DND-41 (cell line): ENCODE measurements at regions not wholly inside any gene's neighbourhood (a gene's known extent, or its start where the extent isn't known, plus 50 kb on each side); places are given as distances from the start of the nearest gene placed in this dataset.

Experiments
- ATAC-seq: fragments of 200-7000 bp; cut with Tn5 transposase; 3 replicates; pipeline ENCODE4 v1.9.1; 2021; ENCODE audit warnings: low read depth; ENCODE audit not compliant: insufficient read depth
- DNase-seq: peaks from one replicate; pipeline ENCODE4 v3.0.0-alpha.2; 2020
- H2AFZ ChIP-seq: 2 replicates; pipeline ENCODE4 v1.6.0; 2012; ENCODE audit warnings: low read depth, low read length
- H3K27ac ChIP-seq: 2 replicates; pipeline ENCODE4 v1.5.1; 2012; ENCODE audit warnings: low read length, inconsistent platforms
- H3K27me3 ChIP-seq: fragments of 200-600 bp; sonication (generic); 2 replicates; pipeline ENCODE4 v1.6.0; 2012; ENCODE audit warnings: low read length, mild to moderate bottlenecking, inconsistent platforms; ENCODE audit not compliant: insufficient read depth, poor library complexity
- H3K36me3 ChIP-seq: 2 replicates; pipeline ENCODE4 v1.5.1; 2012; ENCODE audit warnings: low read length, inconsistent platforms; ENCODE audit not compliant: insufficient read depth
- H3K4me1 ChIP-seq: 2 replicates; pipeline ENCODE4 v1.5.1; 2012; ENCODE audit warnings: mild to moderate bottlenecking, low read length; ENCODE audit not compliant: insufficient read depth
- H3K4me2 ChIP-seq: 2 replicates; pipeline ENCODE4 v1.6.0; 2012; ENCODE audit warnings: mild to moderate bottlenecking, moderate library complexity, low read length, inconsistent platforms; ENCODE audit not compliant: insufficient read depth
- H3K4me3 ChIP-seq, 2 experiments: fragments of 200-600 bp in 1 of 2; shearing (Covaris generic) in 1 of 2; 2 replicates each; pipeline ENCODE4 v1.5.1; 2012 to 2016; ENCODE audit warnings: inconsistent platforms in 2 of 2, low read length in 2 of 2, mild to moderate bottlenecking in 2 of 2, low read depth in 1 of 2, moderate library complexity in 1 of 2
- H3K79me2 ChIP-seq: 2 replicates; pipeline ENCODE4 v1.6.0; 2012; ENCODE audit warnings: low read length, inconsistent platforms; ENCODE audit not compliant: insufficient read depth
- H3K9ac ChIP-seq: 2 replicates; pipeline ENCODE4 v1.6.0; 2012; ENCODE audit warnings: low read depth, mild to moderate bottlenecking, inconsistent platforms, low read length, moderate library complexity
- H3K9me3 ChIP-seq: 2 replicates; pipeline ENCODE4 v1.5.1; 2012; ENCODE audit warnings: low read length, moderate library complexity, mild to moderate bottlenecking, inconsistent platforms; ENCODE audit not compliant: insufficient read depth, severe bottlenecking
- H4K20me1 ChIP-seq: 2 replicates; pipeline ENCODE4 v1.6.0; 2012; ENCODE audit warnings: low read length; ENCODE audit not compliant: insufficient read depth
- EZH2 ChIP-seq: IDR thresholded peaks from 3 replicates; pipeline ENCODE4 v1.6.1; 2012; ENCODE audit warnings: borderline replicate concordance, low read depth, mild to moderate bottlenecking, moderate library complexity, low read length, inconsistent platforms; ENCODE audit not compliant: severe bottlenecking
- TF ChIP-seq, protein P1 (sequence below): IDR thresholded peaks from 2 replicates; pipeline ENCODE4 v1.5.1; 2012; ENCODE audit warnings: borderline replicate concordance, low read length, moderate library complexity, mild to moderate bottlenecking; ENCODE audit not compliant: poor library complexity, severe bottlenecking; ENCODE audit errors: extremely low read depth

DNA sequence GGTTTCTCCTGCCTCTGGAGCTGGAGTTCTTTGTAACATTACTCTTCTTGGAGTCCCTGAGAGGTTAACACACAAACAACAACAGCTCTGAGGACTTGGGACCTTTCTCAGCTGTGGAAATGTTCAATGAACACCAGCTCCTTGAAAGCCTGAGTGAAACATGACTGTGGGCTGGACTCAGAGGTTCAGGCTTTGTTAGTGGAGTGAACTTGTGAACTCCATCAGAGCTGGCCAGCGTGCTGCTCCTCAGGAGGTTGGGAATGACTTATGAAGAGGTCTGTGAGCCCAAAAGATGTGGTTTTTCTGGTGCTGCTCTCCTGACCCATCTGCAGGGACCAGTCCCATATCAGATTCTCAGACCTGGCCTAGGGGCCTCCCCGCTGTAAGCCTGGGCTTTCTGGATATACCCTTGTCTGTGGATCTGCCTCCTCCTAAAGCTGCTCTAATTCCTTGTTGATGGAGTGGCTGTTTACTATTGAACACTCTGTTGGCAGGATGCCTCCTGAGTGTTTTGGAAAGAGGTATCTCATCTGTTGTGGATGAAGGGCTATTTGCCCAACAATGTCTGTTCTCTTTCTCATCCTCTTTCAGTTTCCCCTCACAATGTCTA, 170.0 kb upstream of the GDNF start:
- no peak overlapping the region for H2AFZ ChIP-seq
- no peak for DNase-seq
- H4K20me1 ChIP-seq, result no peaks in the 10 kb centered on the region
- H3K9ac ChIP-seq, result no peak overlapping the region
- no peak for ATAC-seq
- H3K4me2 ChIP-seq, result no peak overlapping the region
- H3K9me3 ChIP-seq, result no peaks in the 10 kb centered on the region
- H3K36me3 ChIP-seq, result no peaks in the 10 kb centered on the region
- no peaks in the 10 kb centered on the region for H3K4me1 ChIP-seq
- no peak overlapping the region for H3K4me3 ChIP-seq
- H3K27me3 ChIP-seq, result no peaks in the 10 kb centered on the region
- TF ChIP-seq EZH2, result no peak
- TF ChIP-seq, protein P1, sequence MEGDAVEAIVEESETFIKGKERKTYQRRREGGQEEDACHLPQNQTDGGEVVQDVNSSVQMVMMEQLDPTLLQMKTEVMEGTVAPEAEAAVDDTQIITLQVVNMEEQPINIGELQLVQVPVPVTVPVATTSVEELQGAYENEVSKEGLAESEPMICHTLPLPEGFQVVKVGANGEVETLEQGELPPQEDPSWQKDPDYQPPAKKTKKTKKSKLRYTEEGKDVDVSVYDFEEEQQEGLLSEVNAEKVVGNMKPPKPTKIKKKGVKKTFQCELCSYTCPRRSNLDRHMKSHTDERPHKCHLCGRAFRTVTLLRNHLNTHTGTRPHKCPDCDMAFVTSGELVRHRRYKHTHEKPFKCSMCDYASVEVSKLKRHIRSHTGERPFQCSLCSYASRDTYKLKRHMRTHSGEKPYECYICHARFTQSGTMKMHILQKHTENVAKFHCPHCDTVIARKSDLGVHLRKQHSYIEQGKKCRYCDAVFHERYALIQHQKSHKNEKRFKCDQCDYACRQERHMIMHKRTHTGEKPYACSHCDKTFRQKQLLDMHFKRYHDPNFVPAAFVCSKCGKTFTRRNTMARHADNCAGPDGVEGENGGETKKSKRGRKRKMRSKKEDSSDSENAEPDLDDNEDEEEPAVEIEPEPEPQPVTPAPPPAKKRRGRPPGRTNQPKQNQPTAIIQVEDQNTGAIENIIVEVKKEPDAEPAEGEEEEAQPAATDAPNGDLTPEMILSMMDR, result no peak
- H3K79me2 ChIP-seq, result no peaks in the 10 kb centered on the region
- H3K27ac ChIP-seq, result no peak overlapping the region

DNA sequence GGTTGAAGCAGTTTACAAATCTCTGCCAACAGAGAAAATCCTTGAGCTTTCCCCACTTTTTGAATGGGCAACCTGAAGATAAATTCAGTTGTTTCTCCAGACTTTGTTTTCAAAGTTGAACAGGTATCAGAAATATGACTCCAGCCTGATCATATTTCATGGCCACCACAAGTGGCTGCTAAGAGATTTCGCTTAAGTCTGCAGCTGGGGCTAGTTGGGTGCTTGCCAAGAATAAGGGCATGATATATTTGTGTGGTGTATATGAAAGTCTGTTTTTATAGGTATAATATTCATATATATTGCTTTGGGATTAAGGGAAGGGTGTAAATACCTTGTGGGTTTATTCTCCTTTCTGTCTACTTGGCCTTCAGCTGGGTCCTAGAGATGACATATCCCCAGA, 168.4 kb upstream of the GDNF start:
- Histone ChIP-seq H2AFZ (no peak overlapping the region), H3K36me3 (no peaks in the 10 kb centered on the region), H3K4me1 (no peaks in the 10 kb centered on the region), H3K27me3 (no peaks in the 10 kb centered on the region), H3K9me3 (no peaks in the 10 kb centered on the region), H4K20me1 (no peaks in the 10 kb centered on the region), H3K4me2 (no peak overlapping the region), H3K4me3 (no peak overlapping the region), H3K9ac (no peak overlapping the region), H3K79me2 (no peaks in the 10 kb centered on the region), H3K27ac (no peak overlapping the region)
- ATAC-seq, result no peak
- TF ChIP-seq EZH2, result no peak
- no peak for DNase-seq

DNA sequence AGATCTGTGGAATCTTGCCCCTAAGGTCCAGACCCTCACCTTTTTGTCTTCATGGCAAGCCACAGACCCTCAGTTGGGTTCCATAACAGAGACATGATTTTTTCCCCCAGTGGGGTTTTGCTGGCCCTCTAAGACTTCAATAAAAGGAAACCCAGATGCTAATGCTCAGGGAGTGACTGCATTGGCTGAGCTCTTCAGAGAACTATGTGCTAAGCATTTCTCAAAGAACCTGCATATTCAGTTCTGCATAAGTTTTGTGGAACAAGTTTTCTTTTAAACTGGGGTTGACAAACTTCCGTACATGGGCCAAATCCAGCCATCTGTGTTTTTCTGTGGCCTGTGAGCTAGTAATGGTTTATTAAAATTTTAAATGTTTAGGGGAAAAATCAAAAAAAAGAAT, 159.8 kb upstream of the GDNF start:
- H3K36me3 ChIP-seq, result no peaks in the 10 kb centered on the region
- H3K27me3 ChIP-seq, result no peaks in the 10 kb centered on the region
- no peak overlapping the region for H3K4me3 ChIP-seq
- no peaks in the 10 kb centered on the region for H3K79me2 ChIP-seq
- no peak for ATAC-seq
- no peaks in the 10 kb centered on the region for H4K20me1 ChIP-seq
- H3K9me3 ChIP-seq, result no peaks in the 10 kb centered on the region
- H3K9ac ChIP-seq, result no peak overlapping the region
- no peak for TF ChIP-seq EZH2
- TF ChIP-seq, protein P1, result no peak
- no peaks in the 10 kb centered on the region for H3K4me1 ChIP-seq
- H2AFZ ChIP-seq, result no peak overlapping the region
- no peak overlapping the region for H3K27ac ChIP-seq
- H3K4me2 ChIP-seq, result no peak overlapping the region
- no peak for DNase-seq

DNA sequence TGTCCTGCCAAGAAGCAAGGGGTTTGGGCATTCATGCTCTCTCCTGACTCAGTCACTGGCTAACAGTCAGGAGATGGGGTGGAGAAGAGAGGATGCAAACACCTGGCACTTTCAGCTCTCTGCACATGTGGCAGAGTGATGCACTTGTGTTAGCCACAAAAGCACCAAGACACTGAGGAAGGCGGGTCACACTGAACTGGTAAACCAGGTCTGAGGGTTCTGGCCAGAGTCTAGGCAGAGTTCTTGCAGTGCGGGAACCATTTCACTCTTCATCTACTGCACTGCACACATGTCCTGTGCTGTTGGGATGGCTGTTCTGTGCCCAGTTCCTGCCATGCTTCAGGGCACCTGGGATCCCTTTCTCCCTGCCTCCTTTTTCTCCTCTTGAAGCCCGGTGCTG, 157.1 kb upstream of the GDNF start:
- Histone ChIP-seq H4K20me1 (no peaks in the 10 kb centered on the region), H3K9me3 (no peaks in the 10 kb centered on the region), H2AFZ (no peak overlapping the region), H3K36me3 (no peaks in the 10 kb centered on the region), H3K27ac (no peak overlapping the region), H3K9ac (no peak overlapping the region), H3K79me2 (no peaks in the 10 kb centered on the region), H3K4me1 (no peaks in the 10 kb centered on the region), H3K27me3 (peaks cover 2% of the 10 kb centered on the region), H3K4me2 (no peak overlapping the region), H3K4me3 (no peak overlapping the region)
- ATAC-seq, result no peak
- TF ChIP-seq, protein P1, result no peak
- TF ChIP-seq EZH2, result no peak
- DNase-seq, result no peak
